ENCODE measurements at regions not wholly inside any gene's neighbourhood (a gene's known extent, or its start where the extent isn't known, plus 50 kb on each side); places are given as distances from the start of the nearest gene placed in this dataset.

DNA sequence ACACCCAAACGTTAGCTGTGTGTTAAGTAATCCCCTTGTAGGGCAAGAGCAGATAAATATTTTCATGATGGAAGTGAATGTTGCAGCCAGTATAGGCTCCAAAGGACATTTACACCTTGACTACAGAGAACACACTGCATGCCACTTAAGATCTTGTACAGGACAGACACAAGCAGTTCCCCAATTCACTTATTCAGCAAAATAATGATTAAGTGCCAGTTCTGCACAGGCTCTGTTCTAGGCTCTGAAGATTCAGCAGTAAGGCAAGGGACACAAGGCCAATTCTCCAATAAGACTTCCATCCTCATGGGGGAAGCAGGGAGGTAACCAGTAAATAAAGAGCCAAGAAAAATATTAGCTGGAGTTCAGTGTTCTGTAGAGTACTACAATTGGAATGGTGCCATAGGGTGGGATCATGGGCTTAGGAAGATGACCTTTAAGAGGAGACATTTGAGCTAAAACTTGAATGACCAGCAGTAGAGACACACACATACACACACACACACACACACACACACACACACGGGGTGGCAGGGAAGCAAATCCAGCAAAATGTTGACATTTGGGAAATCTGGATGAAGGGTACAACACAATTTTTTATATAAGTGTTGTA lies 199.9 kb upstream of the JUN start:
- no peaks in the 10 kb centered on the region for H3K9me3 Mint-ChIP-seq
- no peak overlapping the region for H3K27ac Mint-ChIP-seq
- ATAC-seq: no peak

DNA sequence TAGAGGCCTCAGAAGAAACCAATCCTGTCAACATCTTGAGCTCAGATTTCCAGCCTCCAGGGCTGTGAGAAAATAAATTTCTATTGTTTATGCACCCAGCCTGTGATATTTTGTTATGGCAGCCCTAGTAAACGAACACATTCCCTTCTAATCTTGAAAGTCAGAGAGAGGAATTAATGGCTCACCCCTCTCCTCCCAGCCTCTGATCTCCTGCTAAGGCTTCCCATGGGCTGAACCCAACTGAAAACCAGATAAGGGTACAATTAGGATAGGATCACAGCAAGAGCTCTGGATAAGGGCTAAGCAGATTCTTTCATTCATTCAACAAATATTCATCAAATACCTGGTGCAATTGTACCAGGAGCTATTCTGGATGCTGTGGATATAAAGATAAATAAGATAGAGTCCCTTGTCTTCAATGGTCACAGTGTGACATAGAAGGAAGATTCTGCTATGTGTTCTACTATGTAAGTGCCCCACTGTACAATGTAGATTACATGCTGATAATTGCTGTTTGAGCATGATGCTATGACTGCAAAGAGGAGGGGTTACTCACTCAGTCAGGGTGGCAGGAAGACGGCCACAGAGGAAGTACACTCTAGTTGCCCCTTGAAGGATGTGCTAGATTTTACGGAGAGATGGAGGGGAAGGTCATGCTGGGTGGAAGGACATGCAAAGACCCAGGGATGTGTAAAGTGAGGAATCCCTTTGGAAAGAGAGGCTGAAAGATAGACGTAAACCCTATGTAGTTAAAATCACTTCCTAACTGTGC lies 203.3 kb upstream of the JUN start:
- DNase-seq (ENCODE audit: low spot score in 2 of 2) (no peak), ATAC-seq (no peak)
- H3K36me3 Mint-ChIP-seq: no peaks in the 10 kb centered on the region
- H3K27ac Mint-ChIP-seq: no peak overlapping the region
- peaks cover 0 to 8% of the 10 kb centered on the region in 2 donors for H3K9me3 Mint-ChIP-seq

More for the DNA sequence above, 199.9 kb upstream of the JUN start:
- H3K36me3 Mint-ChIP-seq: no peaks in the 10 kb centered on the region
- no peak for DNase-seq (ENCODE audit: low spot score in 2 of 2)

DNA sequence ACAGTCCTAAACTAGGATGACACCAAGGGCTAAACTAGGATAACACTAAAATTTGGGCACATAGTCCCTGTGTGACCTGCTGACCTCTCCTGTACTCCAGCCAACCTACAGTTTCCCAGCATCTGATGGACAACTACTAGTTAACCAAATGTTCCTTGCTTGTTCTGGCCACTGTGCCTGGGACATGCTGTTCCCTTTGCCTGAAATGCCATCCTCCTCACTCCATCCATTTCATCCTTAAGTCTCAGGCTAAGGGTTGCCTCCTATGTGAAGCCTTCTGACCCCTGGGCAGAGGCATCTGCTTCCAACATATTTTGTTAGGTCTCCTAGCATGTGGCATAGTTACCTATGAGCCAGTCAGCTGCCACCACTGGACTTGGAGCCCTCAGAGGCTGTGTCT lies 204.9 kb upstream of the JUN start:
- no peaks in the 10 kb centered on the region for H3K36me3 Mint-ChIP-seq
- H3K9me3 Mint-ChIP-seq: peaks cover 0 to 8% of the 10 kb centered on the region in 2 donors
- H3K27ac Mint-ChIP-seq: no peak overlapping the region
- ATAC-seq (no peak), DNase-seq (ENCODE audit: low spot score in 2 of 2) (no peak)

DNA sequence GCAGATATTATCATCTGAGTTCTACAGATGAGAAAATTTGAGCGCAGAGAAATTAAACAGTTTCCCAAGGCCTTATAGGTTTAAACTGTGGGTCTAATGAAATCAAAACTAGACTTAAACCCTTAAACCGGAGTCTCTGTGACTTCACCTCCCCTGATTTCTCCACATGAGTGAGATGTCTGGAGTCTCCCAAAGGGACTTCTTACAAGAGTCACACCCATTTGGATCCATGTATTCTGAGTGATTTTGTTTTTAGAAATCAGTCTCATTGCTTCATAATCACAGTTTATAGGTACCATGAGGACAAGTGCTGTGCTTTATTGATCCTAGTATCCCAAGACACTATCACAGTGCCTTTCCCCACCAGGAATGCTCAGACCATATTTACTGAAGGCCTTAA lies 206.0 kb upstream of the JUN start:
- ATAC-seq (no peak), DNase-seq (ENCODE audit: low spot score in 2 of 2) (no peak)
- Mint-ChIP-seq H3K36me3 (no peaks in the 10 kb centered on the region), H3K27ac (no peak overlapping the region), H3K9me3 (peaks cover 0 to 8% of the 10 kb centered on the region in 2 donors)

DNA sequence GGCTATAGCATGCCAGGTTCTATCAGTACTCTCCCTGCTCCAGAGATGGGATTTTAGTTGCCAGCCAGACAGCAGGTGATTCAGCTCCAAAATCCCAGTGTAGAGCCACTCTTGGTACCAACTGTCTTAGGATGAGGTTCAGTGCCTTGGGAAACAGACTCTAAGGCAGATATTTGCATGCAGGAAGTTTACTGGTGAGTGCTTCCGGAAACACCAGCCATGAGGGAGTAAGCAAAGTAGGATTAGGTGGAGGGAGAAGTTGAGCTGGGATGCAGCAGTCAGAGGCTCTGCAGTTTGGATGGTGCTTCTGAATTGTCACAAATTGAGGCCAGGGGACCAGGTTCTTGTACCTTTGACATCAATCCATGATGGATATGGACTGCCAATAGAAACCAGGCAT lies 207.5 kb upstream of the JUN start:
- Mint-ChIP-seq H3K36me3 (no peaks in the 10 kb centered on the region), H3K27ac (no peak overlapping the region), H3K9me3 (peaks cover 0 to 8% of the 10 kb centered on the region in 2 donors)
- DNase-seq (ENCODE audit: low spot score in 2 of 2): no peak
- no peak for ATAC-seq

DNA sequence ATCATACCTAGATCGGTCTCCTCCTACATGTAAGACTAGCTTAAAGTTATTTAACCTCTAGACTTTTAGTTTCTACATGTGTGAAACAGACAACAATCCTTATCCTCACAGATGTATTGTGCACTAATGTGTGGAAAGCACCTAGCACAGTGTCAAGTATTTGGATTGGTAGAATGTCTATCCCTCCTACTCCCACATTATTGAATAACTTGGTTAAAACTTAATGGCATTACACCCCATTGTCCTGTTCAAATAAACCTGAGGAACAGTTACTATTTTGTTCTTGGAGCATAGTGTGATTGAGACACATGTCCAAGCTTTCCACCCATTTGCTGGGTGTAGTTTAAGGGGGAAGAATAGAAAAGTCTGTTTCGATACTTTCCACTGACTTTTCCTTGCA lies 208.8 kb upstream of the JUN start:
- no peaks in the 10 kb centered on the region for H3K36me3 Mint-ChIP-seq
- ATAC-seq: no peak

DNA sequence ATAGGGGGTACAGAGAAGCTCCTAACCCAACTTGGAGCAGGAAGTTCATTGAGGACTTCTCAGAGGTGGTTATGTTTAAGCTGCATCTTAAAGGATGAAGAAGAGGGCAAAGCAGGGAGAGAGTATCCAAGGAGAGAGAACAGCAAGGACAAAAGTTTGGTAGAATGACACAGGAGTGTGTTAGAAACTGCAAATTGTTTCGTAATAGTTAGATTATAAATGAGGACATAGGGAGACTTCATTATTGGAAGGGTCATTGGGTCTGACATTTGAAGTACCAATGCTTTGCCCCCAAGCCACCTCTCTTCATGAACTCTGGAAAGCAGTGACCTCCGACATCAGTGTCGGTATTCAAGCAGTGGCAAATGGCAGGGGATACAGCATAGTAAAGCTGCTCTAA lies 209.6 kb upstream of the JUN start:
- DNase-seq (ENCODE audit: low spot score in 2 of 2): no peak
- Mint-ChIP-seq H3K36me3 (no peaks in the 10 kb centered on the region), H3K9me3 (peaks cover 0 to 8% of the 10 kb centered on the region in 2 donors), H3K27ac (no peak overlapping the region)
- ATAC-seq: no peak

More for the DNA sequence above, 208.8 kb upstream of the JUN start:
- Mint-ChIP-seq H3K27ac (no peak overlapping the region), H3K9me3 (peaks cover 0 to 8% of the 10 kb centered on the region in 2 donors)
- no peak for DNase-seq (ENCODE audit: low spot score in 2 of 2)

DNA sequence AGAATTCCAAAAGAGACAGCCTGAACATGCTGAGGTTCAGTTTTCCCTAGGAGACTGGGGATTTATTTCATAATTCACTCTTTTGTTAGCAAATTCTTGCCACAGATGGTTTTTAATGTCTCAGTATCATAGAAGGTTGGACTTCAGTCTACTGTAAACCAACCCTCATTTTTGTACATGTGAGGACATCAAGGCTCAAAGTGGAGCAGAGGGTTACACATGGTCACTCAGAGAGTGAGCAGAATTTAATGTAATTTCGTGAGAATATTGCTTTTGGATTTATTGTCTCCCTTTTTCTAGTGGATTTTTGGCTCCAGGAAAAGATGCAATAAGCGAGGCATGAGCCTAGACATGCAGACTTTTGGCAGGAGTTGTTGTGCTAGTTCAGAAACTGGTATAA lies 210.8 kb upstream of the JUN start:
- DNase-seq (ENCODE audit: low spot score in 2 of 2): no peak
- no peak for ATAC-seq
- Mint-ChIP-seq H3K36me3 (no peaks in the 10 kb centered on the region), H3K27ac (no peak overlapping the region), H3K9me3 (peaks cover 0 to 8% of the 10 kb centered on the region in 2 donors)

DNA sequence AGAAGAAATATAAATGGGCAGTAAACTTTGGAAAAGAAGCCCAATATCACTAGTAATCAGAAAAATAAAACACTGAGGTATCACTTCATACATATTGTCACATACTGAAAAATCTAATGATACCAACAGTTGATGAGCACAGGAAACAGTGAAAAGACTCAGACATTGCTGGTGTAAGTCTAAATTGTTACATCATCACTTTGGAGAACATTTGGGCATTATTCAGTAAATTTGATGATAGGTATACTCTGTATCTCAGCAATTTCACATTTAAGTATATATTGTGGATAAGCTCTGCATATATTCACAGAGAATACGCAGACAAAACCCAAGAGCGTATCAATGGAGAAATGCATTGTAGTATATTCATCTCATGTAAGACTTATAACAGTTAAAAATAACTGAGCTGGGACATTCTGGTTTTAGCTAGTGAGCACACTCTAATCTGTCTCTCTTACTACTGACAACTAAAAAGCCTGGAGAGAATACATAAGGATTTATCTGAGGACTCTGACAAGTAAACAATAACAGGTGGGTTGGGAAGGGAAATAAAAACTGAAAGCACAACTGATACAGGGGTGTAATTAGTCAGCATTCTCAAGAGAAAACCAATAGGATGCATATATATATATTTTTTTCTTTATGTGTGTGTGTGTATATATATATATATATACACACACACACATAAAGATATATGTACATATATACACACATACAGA lies 212.7 kb upstream of the JUN start:
- Mint-ChIP-seq H3K9me3 (peaks cover 0 to 1% of the 10 kb centered on the region in 2 donors), H3K36me3 (peaks cover 0 to 4% of the 10 kb centered on the region in 2 donors), H3K27ac (no peak overlapping the region)
- ATAC-seq (peak in 1 of 2 donors; percentile 55), DNase-seq (ENCODE audit: low spot score in 2 of 2) (no peak)

DNA sequence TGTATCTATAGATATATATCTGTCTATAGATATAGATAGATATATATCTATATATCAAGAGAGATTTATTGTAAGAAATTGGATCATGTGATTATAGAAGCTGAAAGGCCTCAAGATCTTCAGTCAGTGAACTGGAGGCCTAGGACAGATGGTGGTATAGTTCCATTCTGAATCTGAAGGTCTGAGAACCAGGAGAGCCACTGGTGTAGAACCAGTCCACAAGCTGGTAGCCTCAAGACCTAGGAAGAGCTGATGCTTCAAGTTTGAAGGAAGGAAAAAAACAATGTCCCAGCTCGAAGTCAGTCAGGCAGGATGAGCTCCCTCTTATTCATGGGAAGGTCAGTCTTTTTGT lies 213.2 kb upstream of the JUN start:
- no peaks in the 10 kb centered on the region for H3K9me3 Mint-ChIP-seq
- no peak for DNase-seq (ENCODE audit: low spot score in 2 of 2)
- H3K36me3 Mint-ChIP-seq: peaks cover 0 to 4% of the 10 kb centered on the region in 2 donors
- no peak overlapping the region for H3K27ac Mint-ChIP-seq
- ATAC-seq: no peak

DNA sequence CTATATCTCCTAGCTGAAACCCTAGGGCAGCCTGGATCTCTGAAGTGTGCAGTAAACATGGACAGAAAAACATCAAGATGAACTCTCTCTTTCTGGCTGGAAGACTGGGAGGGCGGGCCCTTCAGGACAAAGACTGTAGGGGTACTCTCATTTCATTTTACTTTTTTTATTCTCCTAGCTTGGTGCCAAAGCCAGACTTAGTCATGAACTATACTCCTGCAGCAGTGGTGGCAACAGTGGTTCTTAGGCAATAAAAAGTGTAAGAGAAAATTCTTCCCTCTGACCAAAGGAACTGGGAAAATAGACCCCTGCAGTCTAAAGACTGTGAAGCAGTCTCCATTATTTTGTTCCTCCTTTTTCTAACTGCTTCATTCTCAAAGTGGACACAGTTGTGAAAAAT lies 213.8 kb upstream of the JUN start:
- peaks cover 0 to 4% of the 10 kb centered on the region in 2 donors for H3K36me3 Mint-ChIP-seq
- no peaks in the 10 kb centered on the region for H3K9me3 Mint-ChIP-seq
- no peak overlapping the region for H3K27ac Mint-ChIP-seq
- ATAC-seq: no peak
- DNase-seq (ENCODE audit: low spot score in 2 of 2): no peak

DNA sequence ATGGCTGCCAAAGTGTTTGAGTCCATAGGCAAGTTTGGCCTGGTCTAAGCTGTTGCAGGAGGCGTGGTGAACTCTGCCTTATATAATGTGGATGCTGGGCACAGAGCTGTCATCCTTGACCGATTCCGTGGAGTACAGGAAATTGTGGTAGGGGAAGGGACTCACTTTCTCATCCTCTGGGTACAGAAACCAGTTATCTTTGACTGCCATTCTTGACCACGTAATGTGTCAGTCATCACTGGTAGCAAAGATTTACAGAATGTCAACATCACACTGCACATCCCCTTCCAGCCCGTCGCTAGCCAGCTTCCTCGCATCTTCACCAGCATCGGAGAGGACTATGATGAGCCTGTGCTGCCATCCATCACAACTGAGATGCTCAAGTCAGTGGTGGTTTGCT lies 215.8 kb upstream of the JUN start:
- Mint-ChIP-seq H3K36me3 (peaks cover 0 to 4% of the 10 kb centered on the region in 2 donors), H3K9me3 (no peaks in the 10 kb centered on the region)

DNA sequence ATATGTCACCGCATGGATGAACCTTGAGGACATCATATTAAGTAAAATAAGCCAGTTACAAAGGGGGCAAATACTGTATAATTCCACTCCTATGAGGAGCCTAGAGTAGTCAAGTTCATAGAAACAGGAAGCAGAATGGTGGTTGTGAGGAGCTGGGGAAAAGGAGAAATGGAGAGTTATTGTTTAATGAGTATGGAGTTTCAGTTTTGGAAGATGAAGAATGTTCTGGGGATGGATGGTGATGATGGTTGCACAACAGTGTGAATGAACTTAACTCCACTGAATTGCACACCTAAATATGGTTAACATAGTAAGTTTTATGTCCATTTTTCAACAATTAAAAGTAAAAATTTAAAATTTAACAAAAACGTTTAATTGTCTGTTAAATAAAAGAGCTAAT lies 220.9 kb upstream of the JUN start:
- Mint-ChIP-seq H3K36me3 (peaks cover 0 to 4% of the 10 kb centered on the region in 2 donors), H3K27ac (peak overlapping the region in 1 of 2 donors; percentile 5), H3K9me3 (peaks cover 0 to 4% of the 10 kb centered on the region in 2 donors)
- ATAC-seq (no peak), DNase-seq (ENCODE audit: low spot score in 2 of 2) (no peak)

More for the DNA sequence above, 215.8 kb upstream of the JUN start:
- no peak overlapping the region for H3K27ac Mint-ChIP-seq
- ATAC-seq (no peak), DNase-seq (ENCODE audit: low spot score in 2 of 2) (no peak)

DNA sequence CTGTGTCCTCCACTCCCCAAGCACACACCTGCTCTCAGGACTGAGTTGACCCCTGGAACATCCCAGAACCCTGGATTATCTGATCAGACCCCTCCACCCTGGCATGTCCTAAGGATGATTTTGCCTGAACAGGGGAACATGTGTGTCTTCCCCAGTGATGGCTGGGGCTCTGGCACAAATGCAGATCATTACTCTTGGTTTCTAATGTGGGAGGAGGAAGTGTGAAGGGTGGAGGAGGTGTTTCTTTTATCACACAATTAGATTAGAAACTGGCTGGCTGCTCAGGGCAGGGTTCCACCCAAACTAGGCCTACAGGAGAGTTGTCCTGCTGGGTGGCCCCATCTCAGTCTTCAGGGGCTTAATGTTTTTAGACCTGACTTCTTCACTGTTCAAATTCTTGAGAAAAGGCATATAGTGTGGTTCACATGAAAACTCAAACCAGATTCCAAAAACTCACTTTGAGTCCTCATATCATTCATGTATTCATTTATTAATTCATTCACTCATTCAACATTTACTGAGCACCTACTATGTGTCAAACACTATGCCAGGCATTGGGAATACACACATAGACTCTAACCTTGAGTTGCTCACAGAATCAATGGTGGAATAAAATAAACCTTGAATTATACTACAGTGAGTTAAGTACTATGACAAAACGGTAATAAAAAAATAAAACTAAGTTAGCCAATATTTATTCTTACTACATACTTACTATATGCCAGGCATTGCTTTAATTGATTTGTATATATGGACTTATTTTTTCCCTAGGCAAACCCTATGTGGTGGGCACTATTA lies 221.8 kb upstream of the JUN start:
- peak overlapping the region; percentile 5 to 51 for H3K27ac Mint-ChIP-seq
- peak; percentile 13 to 23 for ATAC-seq
- DNase-seq (ENCODE audit: low spot score in 2 of 2): no peak
- peaks cover 0 to 4% of the 10 kb centered on the region in 2 donors for H3K9me3 Mint-ChIP-seq
- peaks cover 0 to under 1% of the 10 kb centered on the region in 2 donors for H3K36me3 Mint-ChIP-seq

DNA sequence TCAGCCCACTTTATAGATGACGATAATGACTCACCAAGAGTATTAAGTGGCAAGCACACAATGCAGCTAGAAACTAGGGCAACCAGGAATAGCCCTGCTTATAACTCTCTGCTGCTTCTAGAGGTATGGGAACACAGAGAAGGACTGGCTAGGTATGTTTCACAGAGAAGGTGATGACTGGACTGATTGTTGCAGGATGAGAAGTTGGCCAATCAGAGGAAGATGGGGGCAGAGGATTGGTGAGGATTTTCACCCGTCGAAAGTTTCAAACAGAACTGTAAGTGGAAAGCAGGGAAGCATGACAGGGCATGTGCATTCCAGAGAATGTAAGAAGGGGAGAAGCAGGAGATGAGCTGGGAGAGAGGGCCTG lies 222.4 kb upstream of the JUN start:
- ATAC-seq (no peak), DNase-seq (ENCODE audit: low spot score in 2 of 2) (no peak)
- Mint-ChIP-seq H3K27ac (no peak overlapping the region), H3K36me3 (no peaks in the 10 kb centered on the region), H3K9me3 (peaks cover 0 to 4% of the 10 kb centered on the region in 2 donors)

DNA sequence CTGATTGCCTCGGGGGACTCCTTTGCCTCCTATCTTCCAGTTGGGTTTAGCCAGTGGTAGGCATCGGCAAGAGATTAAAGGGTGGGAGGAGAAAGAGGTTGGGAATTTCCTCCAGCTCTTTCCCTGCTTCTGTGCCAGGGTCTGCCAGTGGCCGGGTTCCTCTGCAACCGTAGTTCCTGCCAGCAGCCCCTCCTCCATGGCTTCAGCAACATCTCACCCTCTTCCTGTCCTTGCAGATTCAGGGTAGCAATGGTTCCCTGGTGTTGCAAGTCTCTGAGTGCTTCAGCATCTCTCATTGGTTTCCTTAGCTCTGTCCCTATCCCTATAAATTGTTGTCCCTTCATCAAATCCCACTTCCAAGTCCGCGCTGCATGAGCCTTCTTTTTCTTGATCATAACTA lies 223.1 kb upstream of the JUN start:
- Mint-ChIP-seq H3K27ac (no peak overlapping the region), H3K36me3 (no peaks in the 10 kb centered on the region), H3K9me3 (peaks cover 0 to 4% of the 10 kb centered on the region in 2 donors)
- DNase-seq (ENCODE audit: low spot score in 2 of 2) (no peak), ATAC-seq (no peak)

DNA sequence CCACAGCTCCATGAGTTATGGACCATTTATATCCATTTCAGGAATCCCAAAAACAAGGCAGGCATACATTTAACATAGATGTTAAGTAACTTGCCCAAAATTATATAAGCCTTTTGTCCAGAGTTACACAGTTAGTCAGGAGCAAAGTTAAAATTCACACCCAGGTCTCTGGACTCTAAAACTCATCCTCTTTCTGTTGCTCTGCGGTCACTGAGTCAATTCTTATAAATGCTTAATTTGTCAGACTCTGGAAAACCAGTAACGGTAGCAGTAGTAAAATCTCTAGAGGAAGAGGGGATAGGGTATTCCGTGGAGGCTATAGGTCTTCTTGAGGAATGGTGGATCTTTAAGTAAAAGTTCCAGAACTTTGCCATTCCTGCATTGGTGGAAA lies 223.6 kb upstream of the JUN start:
- ATAC-seq (no peak), DNase-seq (ENCODE audit: low spot score in 2 of 2) (no peak)
- Mint-ChIP-seq H3K9me3 (peaks cover 0 to 4% of the 10 kb centered on the region in 2 donors), H3K36me3 (no peaks in the 10 kb centered on the region), H3K27ac (no peak overlapping the region)
